HepG2 (cell line): ENCODE measurements at regions not wholly inside any gene's neighbourhood (a gene's known extent, or its start where the extent isn't known, plus 50 kb on each side); places are given as distances from the start of the nearest gene placed in this dataset.
A peak's percentile ranks its signal among the peaks of the same experiment; 100 is the strongest.

ENCODE experiments used
- ATAC-seq: fragments of 200-7000 bp; cut with Tn5 transposase; 3 replicates; pipeline ENCODE4 v1.9.1; 2020; ENCODE audit warnings: mild to moderate bottlenecking, moderate library complexity
- BruUV-seq: library from RNA; stranded (reverse); fragments of 400-500 nt; replicated peaks from 2 replicates; lab custom pipeline; 2021; lab: Mats Ljungman, UMichigan
- CTCF ChIA-PET: fragments of 300-600 bp; formaldehyde crosslinking; extraction: SDS; loops from one replicate; lab custom pipeline; 2021; ENCODE audit warnings: low total read pairs, inconsistent platforms, low intra/inter-chr PET ratio; lab: Yijun Ruan, JAX
- POLR2A ChIA-PET: fragments of 350-600 bp; sonication (Branson Sonifier 250); formaldehyde crosslinking; loops from one replicate; lab custom pipeline; 2020; ENCODE audit warnings: antibody characterized with exemption, inconsistent platforms; lab: Yijun Ruan, JAX
- DNase-seq: peaks from one replicate; pipeline ENCODE4 v3.0.0-alpha.2; 2015; ENCODE audit warnings: low spot score
- FAIRE-seq: peaks from 3 replicates; lab custom pipeline; 2011; peaks lifted over from hg19 to GRCh38; lab: Jason Lieb, UNC
- H2AFZ ChIP-seq: one replicate; pipeline ENCODE4 v1.6.1; 2011; ENCODE audit warnings: low read length, inconsistent platforms
- H3K27ac ChIP-seq: fragments of 300-600 bp; 3 replicates; pipeline ENCODE4 v1.8.0; 2011; ENCODE audit warnings: mixed run types, mild to moderate bottlenecking, mixed read lengths, low read length, inconsistent platforms; ENCODE audit not compliant: insufficient read depth; ENCODE audit errors: extremely low read length
- H3K27me3 ChIP-seq, 2 experiments: fragments of 200-600 bp in 1 of 2; 2 replicates in 1 of 2; 3 replicates in 1 of 2; pipeline versions ENCODE4 v1.6.0 to v1.8.0; 2011; ENCODE audit warnings: low read length in 2 of 2, mild to moderate bottlenecking in 2 of 2, moderate library complexity in 2 of 2, inconsistent platforms in 1 of 2; ENCODE audit not compliant: insufficient read depth in 2 of 2, control insufficient read depth in 1 of 2
- H3K36me3 ChIP-seq, 2 experiments: fragments of 200-600 bp in 1 of 2; replicated peaks in 1 of 2; 2 replicates in 1 of 2; 3 replicates in 1 of 2; pipeline versions ENCODE4 v1.5.1 to v1.8.0; 2011; ENCODE audit warnings: low read length in 2 of 2, inconsistent platforms in 1 of 2; ENCODE audit not compliant: insufficient read depth in 2 of 2, control insufficient read depth in 1 of 2
- H3K4me1 ChIP-seq: 2 replicates; pipeline ENCODE4 v1.5.1; 2012; ENCODE audit warnings: low read length, inconsistent platforms; ENCODE audit not compliant: insufficient read depth
- H3K4me2 ChIP-seq: 2 replicates; pipeline ENCODE4 v1.6.0; 2011; ENCODE audit warnings: low read depth, low read length, inconsistent platforms
- H3K4me3 ChIP-seq, 3 experiments: fragments of 200-600 bp in 1 of 3; sonication (generic), shearing (Covaris generic) in 1 of 3; replicated peaks in 1 of 3; 2 replicates each; pipeline ENCODE4 v1.5.1; 2011 to 2016; ENCODE audit warnings: low read length in 3 of 3, inconsistent platforms in 2 of 3, low read depth in 2 of 3, mild to moderate bottlenecking in 2 of 3, control low read depth in 1 of 3, mixed read lengths in 1 of 3; ENCODE audit not compliant: insufficient read depth in 1 of 3
- H3K79me2 ChIP-seq: one replicate; pipeline ENCODE4 v1.6.1; 2011; ENCODE audit warnings: low read length, inconsistent platforms; ENCODE audit not compliant: insufficient read depth
- H3K9ac ChIP-seq: 2 replicates; pipeline ENCODE4 v1.6.0; 2011; ENCODE audit warnings: mild to moderate bottlenecking, low read depth, low read length, inconsistent platforms; ENCODE audit not compliant: insufficient read depth
- H3K9me3 ChIP-seq: 2 replicates; pipeline ENCODE4 v1.5.1; 2012; ENCODE audit warnings: mild to moderate bottlenecking, low read length
- H4K20me1 ChIP-seq: 2 replicates; pipeline ENCODE4 v1.6.0; 2011; ENCODE audit warnings: inconsistent platforms, mild to moderate bottlenecking, low read length, moderate library complexity; ENCODE audit not compliant: insufficient read depth
- CEBPG ChIP-seq: IDR thresholded peaks from 2 replicates; pipeline ENCODE4 v1.6.1; 2016
- FLYWCH1 ChIP-seq: sonication (generic); formaldehyde crosslinking; IDR thresholded peaks from 2 replicates; pipeline ENCODE4 v1.8.1; 2023; ENCODE audit warnings: mild to moderate bottlenecking, missing genetic modification reagents
- FOSL2 ChIP-seq: sonication (generic); formaldehyde crosslinking; IDR thresholded peaks from 2 replicates; pipeline ENCODE4 v1.4.0; 2020; ENCODE audit warnings: missing genetic modification reagents
- MTA3 ChIP-seq: sonication (generic); formaldehyde crosslinking; IDR thresholded peaks from 2 replicates; pipeline ENCODE4 v1.4.0; 2020; ENCODE audit warnings: missing genetic modification reagents
- MYC ChIP-seq: sonication (generic); formaldehyde crosslinking; IDR thresholded peaks from 2 replicates; pipeline ENCODE4 v1.9.0; 2021; ENCODE audit warnings: missing genetic modification reagents, borderline replicate concordance
- PRDM15 ChIP-seq: sonication (generic); formaldehyde crosslinking; IDR thresholded peaks from 2 replicates; pipeline ENCODE4 v1.4.0; 2020; ENCODE audit warnings: missing genetic modification reagents
- SAFB2 ChIP-seq: sonication (generic); formaldehyde crosslinking; IDR thresholded peaks from 2 replicates; pipeline ENCODE4 v1.5.1; 2020; ENCODE audit warnings: missing genetic modification reagents, low read depth, mild to moderate bottlenecking, borderline replicate concordance
- TBL1XR1 ChIP-seq: fragments of 150-350 bp; IDR thresholded peaks from 2 replicates; pipeline ENCODE4 v1.6.1; 2014; ENCODE audit warnings: borderline replicate concordance, low read length; ENCODE audit not compliant: partially characterized antibody
- ZBTB21 ChIP-seq: sonication (generic); formaldehyde crosslinking; IDR thresholded peaks from 2 replicates; pipeline ENCODE4 v1.4.0; 2020; ENCODE audit warnings: missing genetic modification reagents
- ZFP1 ChIP-seq: IDR thresholded peaks from 2 replicates; pipeline ENCODE4 v1.6.1; 2016
- ZFX ChIP-seq: sonication (generic); formaldehyde crosslinking; IDR thresholded peaks from 2 replicates; pipeline ENCODE4 v1.4.0; 2020; ENCODE audit warnings: mild to moderate bottlenecking, low read depth, missing genetic modification reagents, moderate library complexity
- ZNF354B ChIP-seq: sonication (generic); formaldehyde crosslinking; IDR thresholded peaks from 2 replicates; pipeline ENCODE4 v1.8.0; 2022; ENCODE audit warnings: mild to moderate bottlenecking, missing genetic modification reagents
- ZNF703 ChIP-seq: sonication (generic); formaldehyde crosslinking; IDR thresholded peaks from 2 replicates; pipeline ENCODE4 v1.5.1; 2020; ENCODE audit warnings: missing genetic modification reagents, mild to moderate bottlenecking, moderate library complexity, borderline replicate concordance
- ZNF883 ChIP-seq: sonication (generic); formaldehyde crosslinking; IDR thresholded peaks from 2 replicates; pipeline ENCODE4 v1.5.1; 2020; ENCODE audit warnings: mild to moderate bottlenecking, missing genetic modification reagents; ENCODE audit errors: not compliant biosample characterization
- WGBS: methylation state at CpG from one replicate; pipeline ENCODE4 v1.1.6; 2017; ENCODE audit warnings: low lambda C conversion rate; 5-methylcytosine and 5-hydroxymethylcytosine counted together
- in situ Hi-C: cut with HindIII; loops from 2 replicates; pipeline ENCODE4 v1.10.0; 2017; ENCODE audit warnings: low pct_unique_long_range_greater_than_20kb; ENCODE audit not compliant: extremely low pct_ligation_motif_present
- intact Hi-C: fragments of 100-400 bp; cut with micrococcal nuclease; formaldehyde crosslinking; loops from one replicate; pipeline ENCODE4 v1.10.0; 2022; ENCODE audit not compliant: unreplicated experiment

GRCh38 chr14:53529519-53529918 is 376.4 kb upstream of the DDHD1 start:
- Histone ChIP-seq H4K20me1 (no peaks in the 10 kb centered on the region), H2AFZ (no peak overlapping the region), H3K4me1 (no peaks in the 10 kb centered on the region; the same call in 1 of the 2 replicates), H3K9ac (no peak overlapping the region), H3K27me3 (no peaks in the 10 kb centered on the region), H3K79me2 (no peaks in the 10 kb centered on the region), H3K27ac (no peak overlapping the region), H3K4me3 (no peak overlapping the region), H3K9me3 (no peaks in the 10 kb centered on the region), H3K36me3 (no peaks in the 10 kb centered on the region), H3K4me2 (no peak overlapping the region)
- intact Hi-C loops (no loop called here), in situ Hi-C loops (no loop called here)
- DNase-seq = peak; percentile 21
- no TSS peak for BruUV-seq
- CTCF ChIA-PET = no interaction called here
- 10% methylated on average over 3 of the region's 3 CpGs for WGBS
- TF ChIP-seq ZBTB21 (CRISPR knock-in tag) = peak; percentile 92
- no peak for TF ChIP-seq ZFX (CRISPR knock-in tag)
- TF ChIP-seq FOSL2 (CRISPR knock-in tag) = peak; percentile 63
- no peak for TF ChIP-seq ZNF703 (CRISPR knock-in tag)
- FAIRE-seq = no peak
- no peak for ATAC-seq
- POLR2A ChIA-PET = no interaction called here

- in situ Hi-C loops (no loop called here), intact Hi-C loops (no loop called here)
- no peak overlapping the region for H2AFZ ChIP-seq
- WGBS = 38% methylated on average over 1 of the region's 2 CpGs
- BruUV-seq = no TSS peak
- no peaks in the 10 kb centered on the region for H3K9me3 ChIP-seq
- no peak for FAIRE-seq
- no peaks in the 10 kb centered on the region for H4K20me1 ChIP-seq
- ChIA-PET CTCF (no interaction called here), POLR2A (no interaction called here)
- H3K36me3 ChIP-seq = no peaks in the 10 kb centered on the region
- H3K4me2 ChIP-seq = no peak overlapping the region
- DNase-seq = no peak
- H3K4me3 ChIP-seq = no peak overlapping the region
- no peak overlapping the region for H3K27ac ChIP-seq
- ATAC-seq = no peak
- H3K9ac ChIP-seq = no peak overlapping the region
- no peaks in the 10 kb centered on the region for H3K27me3 ChIP-seq
- no peaks in the 10 kb centered on the region for H3K79me2 ChIP-seq
- H3K4me1 ChIP-seq = peaks cover 5% of the 10 kb centered on the region; the same call in 1 of the 2 replicates
- TF ChIP-seq TBL1XR1 = no peak
- TF ChIP-seq SAFB2 (CRISPR knock-in tag) = no peak
- no peak for TF ChIP-seq MYC
- TF ChIP-seq ZNF883 (CRISPR knock-in tag) = no peak
- no peak for TF ChIP-seq PRDM15
- TF ChIP-seq MTA3 (CRISPR knock-in tag) = no peak
- TF ChIP-seq FLYWCH1 = no peak
- peak; percentile 34; the same call in 1 of the 2 replicates for TF ChIP-seq CEBPG
- no peak for TF ChIP-seq ZNF354B (CRISPR knock-in tag)
- no peak for TF ChIP-seq ZFP1 (CRISPR knock-in tag)
Observed at GRCh38 chr14:53528185-53528671, 375.1 kb upstream of the DDHD1 start.
